Activated naive CD4-positive, alpha-beta T cell treated with anti-CD3 and anti-CD28 coated beads, Interleukin-2, amount 50 U/mL, for 24 hours (primary cell): ENCODE measurements at regions not wholly inside any gene's neighbourhood (a gene's known extent, or its start where the extent isn't known, plus 50 kb on each side); places are given as distances from the start of the nearest gene placed in this dataset.

ENCODE experiments used
- H3K27ac Mint-ChIP-seq: one replicate; pipeline ENCODE4 v1.8.0; 2021; ENCODE audit warnings: mild to moderate bottlenecking, mixed read lengths
- H3K27me3 Mint-ChIP-seq: one replicate; pipeline ENCODE4 v1.8.0; 2021; ENCODE audit warnings: mixed read lengths
- H3K36me3 Mint-ChIP-seq: one replicate; pipeline ENCODE4 v1.8.0; 2021; ENCODE audit warnings: mixed read lengths
- H3K4me1 Mint-ChIP-seq: one replicate; pipeline ENCODE4 v1.8.0; 2021; ENCODE audit warnings: mixed read lengths
- H3K4me3 Mint-ChIP-seq: one replicate; pipeline ENCODE4 v1.8.0; 2021; ENCODE audit warnings: mild to moderate bottlenecking, mixed read lengths
- H3K9me3 Mint-ChIP-seq: one replicate; pipeline ENCODE4 v1.8.0; 2021; ENCODE audit warnings: mixed read lengths

DNA sequence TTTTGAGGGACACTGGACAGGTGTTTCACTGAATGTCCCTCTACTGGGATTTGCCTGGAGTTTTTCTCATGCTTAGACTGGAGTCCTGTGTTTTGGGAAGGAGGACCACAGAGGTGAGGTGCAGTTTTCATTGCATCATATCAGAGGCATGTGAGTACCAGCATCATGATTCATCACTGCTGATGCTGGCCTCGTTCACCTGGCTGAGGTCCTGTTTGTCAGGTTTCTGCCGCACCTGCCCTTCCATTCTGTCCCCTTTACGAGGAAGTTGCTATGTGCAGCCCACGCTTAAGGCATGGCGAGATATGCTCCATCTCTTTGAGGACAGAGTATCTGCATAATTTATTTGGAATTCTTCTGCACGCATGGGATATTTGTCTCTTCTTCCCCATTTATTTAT lies 162.1 kb downstream of the TENT4A start:
- no peaks in the 10 kb centered on the region for H3K9me3 Mint-ChIP-seq
- no peaks in the 10 kb centered on the region for H3K27me3 Mint-ChIP-seq
- H3K4me3 Mint-ChIP-seq, result no peak overlapping the region
- no peak overlapping the region for H3K27ac Mint-ChIP-seq
- no peaks in the 10 kb centered on the region for H3K36me3 Mint-ChIP-seq
- H3K4me1 Mint-ChIP-seq, result no peaks in the 10 kb centered on the region

DNA sequence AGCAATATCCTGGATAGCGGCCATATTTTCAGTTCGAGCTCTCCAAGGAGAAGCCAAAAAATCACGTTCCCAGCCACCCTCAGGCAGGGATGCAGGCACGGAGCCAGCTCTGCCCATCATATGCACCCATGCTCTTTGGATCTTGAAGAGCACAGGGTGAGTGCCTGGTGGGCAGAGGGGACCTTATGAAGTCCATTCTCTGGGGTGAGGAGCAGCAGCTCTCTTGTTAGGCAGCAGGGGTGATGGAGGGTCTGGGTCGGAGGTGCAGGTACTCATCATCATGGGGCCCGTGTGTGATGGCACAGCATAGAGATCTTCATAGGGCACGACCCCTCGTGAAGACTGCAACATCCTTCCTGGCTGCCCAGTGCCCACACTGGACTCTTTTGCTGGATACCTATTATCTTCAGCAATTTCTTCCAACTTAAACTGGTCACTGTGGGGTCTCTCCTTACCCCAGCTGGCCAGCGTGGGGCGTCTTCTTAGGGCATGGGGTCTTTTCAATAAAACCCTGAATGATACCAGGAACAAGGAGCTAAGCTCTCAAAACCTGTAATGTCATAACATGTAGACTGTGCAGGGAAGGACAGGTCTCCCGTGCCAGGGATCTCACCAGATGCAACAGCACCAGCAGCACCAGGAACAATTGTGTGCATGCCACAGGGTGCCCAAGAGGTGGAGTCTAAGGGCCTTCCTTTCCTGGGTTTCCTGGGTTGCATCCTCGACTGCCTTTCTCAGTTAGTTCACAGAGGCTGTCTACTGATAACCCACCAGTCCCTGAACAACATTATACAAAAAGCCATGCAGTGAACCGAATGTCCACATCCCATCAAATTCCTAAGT lies 165.0 kb downstream of the TENT4A start:
- Mint-ChIP-seq H3K36me3 (no peaks in the 10 kb centered on the region), H3K9me3 (no peaks in the 10 kb centered on the region), H3K4me3 (no peak overlapping the region), H3K27ac (no peak overlapping the region), H3K4me1 (no peaks in the 10 kb centered on the region), H3K27me3 (no peaks in the 10 kb centered on the region)

DNA sequence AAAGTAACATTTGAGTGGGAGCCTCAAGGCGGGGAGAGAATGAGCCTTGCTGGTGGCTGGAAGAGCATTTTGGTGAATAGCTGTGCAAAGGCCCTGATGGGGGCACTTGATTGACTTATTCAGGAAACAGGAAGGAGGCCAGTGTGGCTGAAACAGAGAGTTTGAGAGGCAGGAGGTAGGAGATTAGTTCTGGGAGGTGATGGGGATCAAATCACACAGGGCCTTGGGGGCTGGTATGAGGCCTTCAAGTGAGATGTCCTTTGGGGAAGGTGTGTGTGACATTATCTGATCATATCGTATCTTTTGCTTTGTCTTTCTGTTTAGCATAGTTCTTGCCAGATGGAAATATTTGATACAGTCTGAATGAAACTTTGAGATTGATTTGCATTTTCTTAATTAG lies 172.3 kb downstream of the TENT4A start:
- H3K4me3 Mint-ChIP-seq, result no peak overlapping the region
- H3K4me1 Mint-ChIP-seq, result no peaks in the 10 kb centered on the region
- H3K36me3 Mint-ChIP-seq, result peaks cover 1% of the 10 kb centered on the region
- peaks cover 8% of the 10 kb centered on the region for H3K9me3 Mint-ChIP-seq
- no peak overlapping the region for H3K27ac Mint-ChIP-seq
- no peaks in the 10 kb centered on the region for H3K27me3 Mint-ChIP-seq

DNA sequence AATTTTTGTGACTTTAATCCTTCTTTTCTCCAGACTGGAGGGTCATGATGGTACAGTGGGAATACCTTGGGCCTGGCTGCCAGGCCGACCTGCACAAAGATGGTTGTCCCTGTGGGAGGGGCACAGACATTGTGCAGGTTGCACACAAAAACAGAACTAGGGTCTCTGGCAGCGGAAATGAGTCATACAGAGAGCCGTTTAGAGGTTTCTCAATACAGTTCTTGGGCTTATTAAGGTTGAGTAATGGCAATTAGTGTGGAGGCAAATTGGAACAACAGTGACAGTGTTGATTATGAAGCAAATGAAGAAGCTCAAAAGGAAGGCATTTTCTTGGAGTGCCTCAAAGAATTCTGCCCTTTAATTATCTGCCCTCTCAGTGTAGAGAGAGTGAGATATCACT lies 173.6 kb downstream of the TENT4A start:
- H3K4me3 Mint-ChIP-seq, result no peak overlapping the region
- no peaks in the 10 kb centered on the region for H3K27me3 Mint-ChIP-seq
- peaks cover 1% of the 10 kb centered on the region for H3K36me3 Mint-ChIP-seq
- peaks cover 8% of the 10 kb centered on the region for H3K9me3 Mint-ChIP-seq
- H3K27ac Mint-ChIP-seq, result no peak overlapping the region
- no peaks in the 10 kb centered on the region for H3K4me1 Mint-ChIP-seq

DNA sequence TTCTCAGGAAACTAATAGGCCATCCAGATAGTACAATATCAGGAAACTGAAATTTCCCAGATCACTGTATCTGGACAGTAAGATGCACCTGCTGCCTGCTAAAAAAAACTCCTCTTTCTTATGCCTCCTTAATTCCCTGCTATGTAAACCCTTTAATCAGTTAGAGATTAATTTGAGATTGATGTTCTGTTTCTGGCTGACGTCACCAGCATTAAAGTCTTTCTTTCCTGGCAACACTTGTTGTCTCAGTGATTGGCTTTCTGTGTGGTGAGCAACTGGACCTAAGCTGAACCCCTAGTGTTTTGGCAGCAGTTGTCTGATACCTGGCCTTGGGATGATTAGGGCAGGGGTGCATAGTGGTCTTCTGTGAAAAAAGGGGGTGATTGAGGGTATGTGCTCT lies 175.8 kb downstream of the TENT4A start:
- H3K27me3 Mint-ChIP-seq, result no peaks in the 10 kb centered on the region
- peaks cover 1% of the 10 kb centered on the region for H3K36me3 Mint-ChIP-seq
- peaks cover 8% of the 10 kb centered on the region for H3K9me3 Mint-ChIP-seq
- no peaks in the 10 kb centered on the region for H3K4me1 Mint-ChIP-seq
- no peak overlapping the region for H3K27ac Mint-ChIP-seq
- no peak overlapping the region for H3K4me3 Mint-ChIP-seq

DNA sequence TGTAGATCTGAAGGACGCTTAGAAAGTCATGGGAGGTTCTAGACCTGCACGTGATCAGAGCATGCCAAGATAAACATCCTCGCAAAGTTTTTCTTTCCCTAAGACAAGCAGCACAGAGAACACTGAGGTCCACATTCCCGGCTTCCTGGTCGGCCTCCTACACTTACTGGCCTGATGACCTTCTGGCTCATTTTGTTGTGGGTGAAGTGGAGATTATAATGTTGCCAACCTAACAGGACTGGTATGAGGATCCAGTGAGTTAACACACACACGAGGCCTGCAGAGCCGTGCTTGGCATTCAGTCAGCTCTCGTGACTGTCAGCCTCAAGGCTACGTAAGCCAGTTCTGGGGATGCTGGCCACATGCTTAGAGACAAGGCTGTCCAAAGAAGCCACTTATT lies 186.0 kb downstream of the TENT4A start:
- no peak overlapping the region for H3K27ac Mint-ChIP-seq
- no peak overlapping the region for H3K4me3 Mint-ChIP-seq
- no peaks in the 10 kb centered on the region for H3K9me3 Mint-ChIP-seq
- no peaks in the 10 kb centered on the region for H3K27me3 Mint-ChIP-seq
- H3K36me3 Mint-ChIP-seq, result no peaks in the 10 kb centered on the region
- H3K4me1 Mint-ChIP-seq, result no peaks in the 10 kb centered on the region

DNA sequence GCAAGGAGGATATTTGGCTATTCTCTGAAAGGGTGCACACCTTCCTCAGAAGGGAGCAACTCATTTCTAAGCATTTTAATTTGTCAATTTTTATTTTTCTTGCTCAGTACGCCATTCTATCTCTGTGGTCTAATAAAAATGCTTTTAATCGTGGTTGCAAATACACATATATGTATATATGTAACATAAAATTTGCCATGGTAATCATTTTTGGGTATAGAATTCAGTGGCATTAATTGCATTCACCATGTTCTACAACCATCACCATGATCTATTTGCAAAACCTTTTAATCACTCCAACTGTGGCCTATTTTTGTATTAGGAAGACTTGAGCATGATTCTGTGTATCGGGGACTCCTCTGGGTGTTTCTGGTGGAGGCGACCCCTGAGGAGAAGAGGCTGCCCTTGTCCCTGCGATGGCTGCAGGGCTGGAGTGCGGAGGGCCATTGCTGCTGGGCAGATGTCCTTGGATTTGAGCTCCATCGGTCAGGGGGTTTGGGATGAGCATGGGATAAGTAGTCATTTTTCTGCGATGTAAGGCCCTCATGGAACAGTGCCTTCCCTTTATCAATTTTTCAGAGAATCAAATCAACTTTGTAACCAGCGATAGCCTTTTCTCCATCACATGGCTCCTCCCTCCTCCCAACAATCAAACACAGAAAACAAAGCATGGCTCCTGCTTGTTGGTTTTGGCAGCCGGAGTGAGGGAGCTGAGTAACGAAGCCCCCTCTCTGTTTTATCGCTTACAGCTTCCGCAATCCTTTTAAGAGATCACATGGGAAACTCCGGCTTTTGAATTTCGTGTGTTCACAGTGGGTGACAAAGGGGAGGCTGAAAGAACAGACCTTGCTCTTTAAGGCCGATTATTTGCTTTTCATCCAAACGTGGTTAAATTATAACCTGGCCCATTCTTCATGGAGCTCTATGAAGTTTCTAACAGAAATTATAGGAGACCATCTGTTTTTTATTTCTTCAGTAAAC lies 187.3 kb downstream of the TENT4A start:
- Mint-ChIP-seq H3K4me1 (no peaks in the 10 kb centered on the region), H3K9me3 (no peaks in the 10 kb centered on the region), H3K27ac (no peak overlapping the region), H3K36me3 (no peaks in the 10 kb centered on the region), H3K4me3 (no peak overlapping the region), H3K27me3 (no peaks in the 10 kb centered on the region)

DNA sequence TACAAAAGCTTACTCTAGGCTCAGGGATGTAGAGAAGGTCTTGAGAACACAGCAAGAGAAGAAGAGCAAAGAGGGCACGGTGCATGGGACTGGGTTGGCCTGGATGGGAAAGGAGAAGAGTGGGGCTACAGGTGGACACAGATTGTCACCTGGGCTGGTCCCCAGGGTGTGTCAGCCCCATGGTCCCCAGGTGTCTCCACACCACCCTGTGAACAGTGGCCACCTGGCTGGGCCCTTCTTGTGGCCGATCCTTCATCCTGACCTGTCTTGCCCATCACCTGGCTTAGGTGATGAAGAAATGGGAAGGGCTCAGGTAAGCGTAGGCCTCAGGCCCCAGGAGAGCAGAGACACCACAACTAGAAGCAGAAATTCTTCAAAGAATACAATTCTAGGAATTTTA lies 188.9 kb downstream of the TENT4A start:
- no peak overlapping the region for H3K27ac Mint-ChIP-seq
- no peaks in the 10 kb centered on the region for H3K4me1 Mint-ChIP-seq
- H3K36me3 Mint-ChIP-seq, result no peaks in the 10 kb centered on the region
- H3K27me3 Mint-ChIP-seq, result no peaks in the 10 kb centered on the region
- H3K4me3 Mint-ChIP-seq, result no peak overlapping the region
- no peaks in the 10 kb centered on the region for H3K9me3 Mint-ChIP-seq

- Mint-ChIP-seq H3K27me3 (no peaks in the 10 kb centered on the region), H3K4me1 (no peaks in the 10 kb centered on the region), H3K4me3 (no peak overlapping the region), H3K36me3 (no peaks in the 10 kb centered on the region), H3K27ac (no peak overlapping the region), H3K9me3 (no peaks in the 10 kb centered on the region)
These were observed 189.4 kb downstream of the TENT4A start for GRCh38 chr5:6902597-6902996.

DNA sequence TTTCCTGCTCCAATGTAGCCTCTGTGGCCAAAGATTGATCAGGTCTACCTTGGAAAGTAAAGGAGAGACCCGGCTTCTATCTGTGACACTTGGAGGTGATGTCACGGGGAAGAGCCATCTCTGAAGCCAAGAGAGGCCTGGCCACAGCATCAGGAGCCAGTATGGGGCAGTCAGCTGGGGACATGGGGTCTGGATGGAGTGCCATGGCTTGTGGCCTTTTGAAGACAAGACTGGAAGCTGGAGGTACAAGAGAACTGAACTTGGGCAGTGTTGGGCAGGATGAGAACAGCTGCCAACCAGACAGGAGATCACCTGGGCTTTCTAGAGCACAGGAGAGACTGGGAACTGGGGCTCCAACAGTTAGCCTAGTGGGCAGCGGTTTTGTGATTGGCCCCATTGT lies 190.7 kb downstream of the TENT4A start:
- Mint-ChIP-seq H3K27ac (no peak overlapping the region), H3K27me3 (no peaks in the 10 kb centered on the region), H3K4me3 (no peak overlapping the region), H3K9me3 (no peaks in the 10 kb centered on the region), H3K36me3 (no peaks in the 10 kb centered on the region), H3K4me1 (no peaks in the 10 kb centered on the region)

GRCh38 chr5:6904860-6905259 lies 191.6 kb downstream of the TENT4A start:
- Mint-ChIP-seq H3K4me1 (no peaks in the 10 kb centered on the region), H3K27me3 (no peaks in the 10 kb centered on the region), H3K9me3 (no peaks in the 10 kb centered on the region), H3K27ac (no peak overlapping the region), H3K36me3 (no peaks in the 10 kb centered on the region), H3K4me3 (no peak overlapping the region)

GRCh38 chr5:6905423-6905822 lies 192.2 kb downstream of the TENT4A start:
- no peak overlapping the region for H3K27ac Mint-ChIP-seq

GRCh38 chr5:6905883-6906282 lies 192.7 kb downstream of the TENT4A start:
- Mint-ChIP-seq H3K27me3 (no peaks in the 10 kb centered on the region), H3K9me3 (no peaks in the 10 kb centered on the region), H3K36me3 (no peaks in the 10 kb centered on the region), H3K4me1 (no peaks in the 10 kb centered on the region), H3K4me3 (no peak overlapping the region), H3K27ac (no peak overlapping the region)

More at GRCh38 chr5:6905423-6905822, 192.2 kb downstream of the TENT4A start:
- no peaks in the 10 kb centered on the region for H3K4me1 Mint-ChIP-seq
- H3K27me3 Mint-ChIP-seq, result no peaks in the 10 kb centered on the region
- H3K9me3 Mint-ChIP-seq, result no peaks in the 10 kb centered on the region
- no peak overlapping the region for H3K4me3 Mint-ChIP-seq
- no peaks in the 10 kb centered on the region for H3K36me3 Mint-ChIP-seq

DNA sequence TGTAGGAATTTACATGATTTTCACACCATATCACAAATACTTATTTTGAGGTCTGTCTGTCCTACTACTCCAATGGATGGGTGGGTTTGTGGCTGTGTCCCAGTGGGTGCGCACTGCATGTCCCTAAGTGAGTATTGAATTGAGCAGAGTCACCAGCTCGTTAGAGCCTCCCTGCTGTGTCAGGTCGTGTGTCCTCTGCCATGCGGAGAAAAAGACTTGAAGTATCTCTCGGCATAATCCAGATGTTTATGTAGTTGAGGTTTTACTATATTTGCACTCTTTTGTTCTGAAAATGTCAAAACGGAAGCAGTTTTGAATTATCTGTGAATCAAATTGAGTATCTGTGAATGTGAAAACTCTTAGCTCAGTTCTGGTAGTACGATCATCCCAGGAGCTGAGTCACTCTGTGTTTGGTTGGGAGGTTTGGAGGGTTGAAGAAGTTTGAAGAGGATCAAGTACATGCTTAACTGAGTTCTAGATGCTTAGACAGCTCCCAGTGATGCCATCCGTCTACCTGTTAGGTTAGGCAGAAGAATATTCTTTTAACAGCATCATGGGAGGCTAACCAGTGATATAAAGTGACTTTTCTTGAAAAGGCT lies 194.2 kb downstream of the TENT4A start:
- H3K27me3 Mint-ChIP-seq, result peaks cover 1% of the 10 kb centered on the region
- no peak overlapping the region for H3K27ac Mint-ChIP-seq
- no peaks in the 10 kb centered on the region for H3K4me1 Mint-ChIP-seq
- H3K36me3 Mint-ChIP-seq, result no peaks in the 10 kb centered on the region
- no peaks in the 10 kb centered on the region for H3K9me3 Mint-ChIP-seq
- H3K4me3 Mint-ChIP-seq, result no peak overlapping the region

DNA sequence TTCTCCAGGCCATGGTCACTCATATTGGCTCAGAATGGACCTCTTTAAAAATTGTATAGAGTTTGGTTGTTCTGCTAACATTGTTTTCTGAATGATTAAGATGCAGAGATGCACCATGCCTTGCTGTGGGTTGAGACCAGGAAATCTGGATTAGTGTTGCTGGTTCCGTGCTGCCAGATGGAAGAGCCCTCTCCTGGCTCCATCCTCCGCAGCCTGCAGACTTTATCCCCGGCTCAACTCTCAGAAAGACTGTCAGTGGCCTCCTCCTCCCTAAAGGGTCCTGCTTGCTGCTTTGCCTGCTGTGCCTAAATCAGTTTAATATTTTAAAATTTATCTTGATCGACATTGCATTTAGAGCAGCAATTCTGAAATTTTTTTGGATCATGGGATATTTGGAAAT lies 196.7 kb downstream of the TENT4A start:
- Mint-ChIP-seq H3K36me3 (no peaks in the 10 kb centered on the region), H3K9me3 (no peaks in the 10 kb centered on the region), H3K27me3 (peaks cover 3% of the 10 kb centered on the region), H3K27ac (no peak overlapping the region), H3K4me1 (no peaks in the 10 kb centered on the region), H3K4me3 (no peak overlapping the region)

DNA sequence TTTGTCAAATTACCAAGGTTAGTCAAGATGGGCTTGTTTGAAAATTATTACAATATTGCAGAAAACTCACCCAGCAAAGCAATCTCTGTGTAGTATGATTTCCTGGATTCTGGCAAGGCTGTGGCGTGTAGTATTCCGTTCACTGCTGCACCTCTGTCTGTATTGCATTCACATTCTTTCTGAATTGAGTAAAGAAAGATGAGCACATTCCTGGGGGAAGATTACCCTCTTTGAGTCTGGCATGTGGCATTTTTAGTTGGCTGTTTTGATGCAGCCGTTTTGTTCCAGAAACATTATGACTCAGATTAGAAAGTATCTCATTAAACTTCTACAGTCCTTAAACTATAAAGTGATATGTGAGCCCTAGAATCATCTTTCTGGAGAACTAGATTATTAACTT lies 197.7 kb downstream of the TENT4A start:
- Mint-ChIP-seq H3K27me3 (peaks cover 3% of the 10 kb centered on the region), H3K9me3 (no peaks in the 10 kb centered on the region), H3K27ac (no peak overlapping the region), H3K4me1 (no peaks in the 10 kb centered on the region), H3K36me3 (no peaks in the 10 kb centered on the region), H3K4me3 (no peak overlapping the region)
